H9 (cell line): ENCODE measurements at regions not wholly inside any gene's neighbourhood (a gene's known extent, or its start where the extent isn't known, plus 50 kb on each side); places are given as distances from the start of the nearest gene placed in this dataset.

Source experiments
- DNase-seq: peaks from one replicate; pipeline ENCODE4 v3.0.0-alpha.2; 2017
- H2AFZ ChIP-seq: one replicate; pipeline ENCODE4 v1.6.1; 2013; ENCODE audit warnings: mild to moderate bottlenecking, low read length, control low read depth, moderate library complexity
- H2AK5ac ChIP-seq: 2 replicates; pipeline ENCODE4 v1.6.1; 2013; ENCODE audit warnings: low read length, control low read depth, mixed read lengths; ENCODE audit not compliant: insufficient read length
- H2BK120ac ChIP-seq: one replicate; pipeline ENCODE4 v1.6.1; 2013; ENCODE audit warnings: low read depth, mild to moderate bottlenecking, low read length, control low read depth, inconsistent platforms; ENCODE audit not compliant: poor library complexity, severe bottlenecking
- H2BK12ac ChIP-seq: 2 replicates; pipeline ENCODE4 v1.6.1; 2013; ENCODE audit warnings: low read length, control low read depth, mixed read lengths, low read depth; ENCODE audit not compliant: insufficient read length
- H2BK15ac ChIP-seq: 2 replicates; pipeline ENCODE4 v1.6.1; 2013; ENCODE audit warnings: low read depth, low read length, control low read depth
- H2BK20ac ChIP-seq: one replicate; pipeline ENCODE4 v1.6.1; 2013; ENCODE audit warnings: low read depth, mild to moderate bottlenecking, low read length, control low read depth, inconsistent platforms; ENCODE audit not compliant: poor library complexity, severe bottlenecking
- H2BK5ac ChIP-seq: 2 replicates; pipeline ENCODE4 v1.6.1; 2013; ENCODE audit warnings: low read length, control low read depth, mixed read lengths; ENCODE audit not compliant: insufficient read length
- H3K14ac ChIP-seq: 2 replicates; pipeline ENCODE4 v1.6.1; 2013; ENCODE audit warnings: low read length, control low read depth; ENCODE audit not compliant: insufficient read depth
- H3K18ac ChIP-seq: 2 replicates; pipeline ENCODE4 v1.6.1; 2013; ENCODE audit warnings: low read depth, mild to moderate bottlenecking, mixed read lengths, low read length, control low read depth; ENCODE audit not compliant: insufficient read length
- H3K23ac ChIP-seq: 2 replicates; pipeline ENCODE4 v1.6.1; 2013; ENCODE audit warnings: low read length, control low read depth, mixed read lengths, low read depth; ENCODE audit not compliant: insufficient read length
- H3K23me2 ChIP-seq: 2 replicates; pipeline ENCODE4 v1.6.1; 2013; ENCODE audit warnings: low read depth, mild to moderate bottlenecking, mixed read lengths, low read length, control low read depth; ENCODE audit not compliant: insufficient read length, poor library complexity, severe bottlenecking
- H3K27ac ChIP-seq: 2 replicates; pipeline ENCODE4 v1.5.1; 2013; ENCODE audit warnings: low read length, control low read depth, mixed read lengths, low read depth; ENCODE audit not compliant: insufficient read length
- H3K27me3 ChIP-seq: 2 replicates; pipeline ENCODE4 v1.6.1; 2013; ENCODE audit warnings: low read length, control low read depth, inconsistent platforms; ENCODE audit not compliant: insufficient read depth
- H3K4ac ChIP-seq: 2 replicates; pipeline ENCODE4 v1.6.1; 2013; ENCODE audit warnings: low read depth, mild to moderate bottlenecking, control low read depth, inconsistent platforms, low read length, moderate library complexity
- H3K4me1 ChIP-seq: 2 replicates; pipeline ENCODE4 v1.6.1; 2013; ENCODE audit warnings: low read length, control low read depth, inconsistent platforms; ENCODE audit not compliant: insufficient read depth
- H3K4me2 ChIP-seq: 2 replicates; pipeline ENCODE4 v1.6.1; 2013; ENCODE audit warnings: low read length, control low read depth, mixed read lengths; ENCODE audit not compliant: insufficient read length, insufficient read depth
- H3K56ac ChIP-seq: 2 replicates; pipeline ENCODE4 v1.6.1; 2013; ENCODE audit warnings: low read depth, mild to moderate bottlenecking, mixed read lengths, low read length, control low read depth; ENCODE audit not compliant: insufficient read length
- H3K79me1 ChIP-seq: 2 replicates; pipeline ENCODE4 v1.6.1; 2013; ENCODE audit warnings: low read depth, mild to moderate bottlenecking, moderate library complexity, low read length, control low read depth, inconsistent platforms; ENCODE audit not compliant: insufficient read depth, poor library complexity, severe bottlenecking
- H3K79me2 ChIP-seq: 2 replicates; pipeline ENCODE4 v1.6.1; 2013; ENCODE audit warnings: low read length, control low read depth, inconsistent platforms; ENCODE audit not compliant: insufficient read depth
- H3K9ac ChIP-seq: 2 replicates; pipeline ENCODE4 v1.6.1; 2013; ENCODE audit warnings: low read length, control low read depth, mixed read lengths; ENCODE audit not compliant: insufficient read length; ENCODE audit errors: extremely low read depth
- H3K9me3 ChIP-seq: one replicate; pipeline ENCODE4 v1.6.1; 2013; ENCODE audit warnings: low read depth, low read length, inconsistent platforms; ENCODE audit not compliant: control insufficient read depth
- H3T11ph ChIP-seq: one replicate; pipeline ENCODE4 v1.6.1; 2013; ENCODE audit warnings: mild to moderate bottlenecking, low read length, control low read depth, inconsistent platforms
- H4K20me1 ChIP-seq: one replicate; pipeline ENCODE4 v1.6.1; 2013; ENCODE audit not compliant: control insufficient read depth, insufficient read length, insufficient read depth
- H4K5ac ChIP-seq: 2 replicates; pipeline ENCODE4 v1.6.1; 2013; ENCODE audit warnings: low read depth, mild to moderate bottlenecking, mixed read lengths, low read length, control low read depth; ENCODE audit not compliant: insufficient read length
- H4K8ac ChIP-seq: replicated peaks from 2 replicates; pipeline ENCODE4 v1.6.1; 2013; ENCODE audit warnings: low read length, control low read depth, mixed read lengths, low read depth; ENCODE audit not compliant: insufficient read length
- H4K91ac ChIP-seq: 2 replicates; pipeline ENCODE4 v1.6.1; 2013; ENCODE audit warnings: low read depth, mild to moderate bottlenecking, moderate library complexity, mixed read lengths, low read length, control low read depth; ENCODE audit not compliant: insufficient read length
- H3K27ac Mint-ChIP-seq, 3 experiments: 2 replicates in 2 of 3; 3 replicates in 1 of 3; pipeline ENCODE4 v1.8.0; 2020 to 2021; ENCODE audit warnings: mixed read lengths in 3 of 3, mild to moderate bottlenecking in 1 of 3, moderate library complexity in 1 of 3
- H3K27me3 Mint-ChIP-seq: 2 replicates; pipeline ENCODE4 v1.8.0; 2021; ENCODE audit warnings: low read depth, mild to moderate bottlenecking, moderate library complexity, mixed read lengths
- H3K36me3 Mint-ChIP-seq, 3 experiments: 2 replicates in 2 of 3; 3 replicates in 1 of 3; pipeline ENCODE4 v1.8.0; 2020 to 2021; ENCODE audit warnings: low read depth in 3 of 3, mixed read lengths in 3 of 3; ENCODE audit not compliant: insufficient read depth in 1 of 3
- H3K4me1 Mint-ChIP-seq, 2 experiments: 2 replicates each; pipeline ENCODE4 v1.8.0; 2020; ENCODE audit warnings: mixed read lengths in 2 of 2
- H3K4me3 Mint-ChIP-seq, 2 experiments: 2 replicates in 1 of 2; 3 replicates in 1 of 2; pipeline ENCODE4 v1.8.0; 2020 to 2021; ENCODE audit warnings: mild to moderate bottlenecking in 2 of 2, mixed read lengths in 2 of 2, moderate library complexity in 1 of 2
- H3K9me3 Mint-ChIP-seq, 2 experiments: 2 replicates in 1 of 2; 3 replicates in 1 of 2; pipeline ENCODE4 v1.8.0; 2020; ENCODE audit warnings: mild to moderate bottlenecking in 2 of 2, mixed read lengths in 2 of 2, moderate library complexity in 1 of 2
- CTCF ChIP-seq: fragments of 200-600 bp; sonication (generic); conservative IDR thresholded peaks from 3 replicates; pipeline ENCODE4 v1.8.0; 2021; ENCODE audit warnings: antibody characterized with exemption, mild to moderate bottlenecking
- WGBS: extraction: QIAGEN DNeasy Blood & Tissue Kit; methylation state at CpG from one replicate; pipeline ENCODE4 v1.1.7; 2013; ENCODE audit warnings: missing lambda C conversion rate, low lambda C conversion rate, mixed read lengths; ENCODE audit not compliant: insufficient read length; ENCODE audit errors: extremely low coverage; 5-methylcytosine and 5-hydroxymethylcytosine counted together

- H3K79me1 ChIP-seq, result no peaks in the 10 kb centered on the region
- H3K4ac ChIP-seq, result no peak overlapping the region
- H3K56ac ChIP-seq, result no peak overlapping the region
- no peak overlapping the region for H3K14ac ChIP-seq
- no peak overlapping the region for H2BK12ac ChIP-seq
- no peak overlapping the region for H2AK5ac ChIP-seq
- no peak overlapping the region for H3K18ac ChIP-seq
- H3K4me1 ChIP-seq, result no peaks in the 10 kb centered on the region; the same call in 1 of the 2 replicates
- peaks cover 5% of the 10 kb centered on the region for H3K27me3 Mint-ChIP-seq
- no peak overlapping the region for H3T11ph ChIP-seq
- no peak overlapping the region for H2AFZ ChIP-seq
- H3K36me3 Mint-ChIP-seq, result no peaks in the 10 kb centered on the region; a peak in 1 of 7 replicates
- no peaks in the 10 kb centered on the region for H3K27me3 ChIP-seq
- H3K9me3 Mint-ChIP-seq, result no peaks in the 10 kb centered on the region; a peak in 1 of 5 replicates
- H3K79me2 ChIP-seq, result no peaks in the 10 kb centered on the region
- no peak overlapping the region for H3K4me2 ChIP-seq
- no peak for DNase-seq
- H3K4me3 Mint-ChIP-seq, result no peak overlapping the region
- no peak overlapping the region for H3K23ac ChIP-seq
- H4K8ac ChIP-seq, result no peak overlapping the region
- H3K27ac Mint-ChIP-seq, result no peak overlapping the region
- no peak overlapping the region for H4K91ac ChIP-seq
- no peak overlapping the region for H3K27ac ChIP-seq
- no peak overlapping the region for H2BK15ac ChIP-seq
- no peaks in the 10 kb centered on the region for H4K20me1 ChIP-seq
- H2BK20ac ChIP-seq, result no peak overlapping the region
- no peaks in the 10 kb centered on the region for H3K23me2 ChIP-seq
- H3K9ac ChIP-seq, result no peak overlapping the region
- WGBS, result no CpG with 5 or more reads among the region's 3 CpGs
- no peaks in the 10 kb centered on the region for H3K9me3 ChIP-seq
- no peak overlapping the region for H4K5ac ChIP-seq
- H2BK5ac ChIP-seq, result no peak overlapping the region
- no peak for TF ChIP-seq CTCF
- H2BK120ac ChIP-seq, result no peak overlapping the region
- peaks cover 5 to 11% of the 10 kb centered on the region in 2 experiments for H3K4me1 Mint-ChIP-seq
Observed at GRCh38 chr5:61953913-61954312, 352.1 kb upstream of the KIF2A start.
